ENCODE measurements at regions not wholly inside any gene's neighbourhood (a gene's known extent, or its start where the extent isn't known, plus 50 kb on each side); places are given as distances from the start of the nearest gene placed in this dataset.
A peak's percentile ranks its signal among the peaks of the same experiment; 100 is the strongest.

DNA sequence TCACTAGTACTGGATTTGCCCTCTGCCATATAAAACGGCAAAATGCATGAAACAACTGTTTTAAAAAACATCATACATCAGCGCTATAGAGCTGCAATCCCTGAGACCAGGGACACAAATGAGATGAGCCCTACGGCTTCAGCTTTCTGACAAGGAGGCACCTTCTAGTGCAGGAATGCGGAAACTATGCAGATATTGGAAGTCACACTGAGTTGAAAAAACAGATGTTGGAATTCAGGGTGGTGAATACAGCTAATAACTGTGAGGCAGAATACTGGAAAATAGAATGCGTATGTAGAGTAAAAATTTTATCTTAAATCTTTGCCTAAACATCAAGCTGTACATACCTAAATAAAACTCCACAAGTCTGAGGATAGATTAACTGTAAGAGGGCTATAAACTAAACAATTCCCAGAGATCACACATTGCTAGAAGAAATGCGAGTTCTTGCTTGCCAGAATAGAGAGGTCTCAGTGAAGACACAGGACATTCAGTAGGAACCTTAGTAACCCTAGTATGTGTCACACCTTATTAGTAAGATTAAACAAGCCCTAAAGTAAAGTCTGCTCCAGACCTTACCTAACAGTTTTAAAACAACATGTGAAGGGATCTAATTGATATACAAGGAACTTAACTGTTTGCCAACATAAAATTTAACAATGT, 541.4 kb upstream of the DDX18 start:
- Mint-ChIP-seq H3K9me3 (peaks cover 2% of the 10 kb centered on the region), H3K27ac (peak overlapping the region; percentile 28 to 91 (median 39)), H3K4me1 (peaks cover 7% of the 10 kb centered on the region), H3K27me3 (ENCODE audit: low read depth) (no peaks in the 10 kb centered on the region), H3K4me3 (no peak overlapping the region), H3K36me3 (ENCODE audit: low read depth) (peaks cover 3% of the 10 kb centered on the region)
- TF ChIP-seq, protein P1, sequence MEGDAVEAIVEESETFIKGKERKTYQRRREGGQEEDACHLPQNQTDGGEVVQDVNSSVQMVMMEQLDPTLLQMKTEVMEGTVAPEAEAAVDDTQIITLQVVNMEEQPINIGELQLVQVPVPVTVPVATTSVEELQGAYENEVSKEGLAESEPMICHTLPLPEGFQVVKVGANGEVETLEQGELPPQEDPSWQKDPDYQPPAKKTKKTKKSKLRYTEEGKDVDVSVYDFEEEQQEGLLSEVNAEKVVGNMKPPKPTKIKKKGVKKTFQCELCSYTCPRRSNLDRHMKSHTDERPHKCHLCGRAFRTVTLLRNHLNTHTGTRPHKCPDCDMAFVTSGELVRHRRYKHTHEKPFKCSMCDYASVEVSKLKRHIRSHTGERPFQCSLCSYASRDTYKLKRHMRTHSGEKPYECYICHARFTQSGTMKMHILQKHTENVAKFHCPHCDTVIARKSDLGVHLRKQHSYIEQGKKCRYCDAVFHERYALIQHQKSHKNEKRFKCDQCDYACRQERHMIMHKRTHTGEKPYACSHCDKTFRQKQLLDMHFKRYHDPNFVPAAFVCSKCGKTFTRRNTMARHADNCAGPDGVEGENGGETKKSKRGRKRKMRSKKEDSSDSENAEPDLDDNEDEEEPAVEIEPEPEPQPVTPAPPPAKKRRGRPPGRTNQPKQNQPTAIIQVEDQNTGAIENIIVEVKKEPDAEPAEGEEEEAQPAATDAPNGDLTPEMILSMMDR (IDR thresholded peaks at IDR 0.05; ENCODE audit: unreplicated experiment in 3 of 3), result no peak

DNA sequence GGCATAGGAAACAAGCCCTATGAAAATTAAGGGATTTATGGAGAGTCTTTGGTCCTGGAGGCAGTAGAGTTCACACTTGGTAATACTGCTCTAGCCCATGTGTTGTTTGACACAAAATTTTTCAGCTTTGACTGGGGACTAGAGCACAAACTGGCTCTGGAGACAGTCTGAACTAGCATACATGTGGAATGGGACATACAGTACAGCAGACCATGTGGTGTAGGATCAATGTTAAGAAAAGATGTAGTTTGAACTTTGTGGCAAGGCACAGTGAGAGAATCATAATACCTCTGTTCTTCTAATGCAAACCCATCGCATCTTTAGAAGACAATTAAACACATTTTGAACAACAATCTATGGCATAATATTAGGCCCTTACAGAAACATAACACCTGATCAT, 521.5 kb upstream of the DDX18 start:
- TF ChIP-seq, protein P1 (IDR thresholded peaks at IDR 0.05; ENCODE audit: unreplicated experiment in 3 of 3), result no peak
- H3K36me3 Mint-ChIP-seq (ENCODE audit: low read depth), result no peaks in the 10 kb centered on the region
- H3K9me3 Mint-ChIP-seq, result no peaks in the 10 kb centered on the region
- H3K27me3 Mint-ChIP-seq (ENCODE audit: low read depth), result no peaks in the 10 kb centered on the region
- H3K4me1 Mint-ChIP-seq, result no peaks in the 10 kb centered on the region
- H3K27ac Mint-ChIP-seq, result no peak overlapping the region
- H3K4me3 Mint-ChIP-seq, result no peak overlapping the region

DNA sequence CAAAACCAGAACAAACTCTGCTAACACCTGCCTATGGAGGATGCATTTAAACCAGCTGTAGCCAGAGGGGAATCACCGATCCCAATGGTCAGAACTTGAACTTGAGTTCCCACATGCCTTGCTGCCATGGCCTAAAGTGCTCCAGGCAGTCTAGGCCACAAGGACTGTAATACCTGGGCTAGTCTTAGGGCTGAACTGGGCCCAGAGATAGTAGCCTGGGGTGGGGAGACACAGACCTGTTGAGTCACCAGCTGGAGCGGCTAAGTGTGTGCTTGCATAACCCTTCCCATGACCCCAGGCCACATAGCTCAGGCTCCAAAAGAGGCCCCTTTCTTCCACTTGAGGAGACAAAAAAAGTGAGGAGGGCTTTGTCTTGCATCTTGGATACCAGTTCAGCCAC, 515.0 kb upstream of the DDX18 start:
- H3K36me3 Mint-ChIP-seq (ENCODE audit: low read depth), result no peaks in the 10 kb centered on the region
- H3K9me3 Mint-ChIP-seq, result peaks cover 12% of the 10 kb centered on the region
- TF ChIP-seq, protein P1 (IDR thresholded peaks at IDR 0.05; ENCODE audit: unreplicated experiment in 3 of 3), result no peak
- no peak overlapping the region for H3K27ac Mint-ChIP-seq
- no peak overlapping the region for H3K4me3 Mint-ChIP-seq
- no peaks in the 10 kb centered on the region for H3K27me3 Mint-ChIP-seq (ENCODE audit: low read depth)
- H3K4me1 Mint-ChIP-seq, result no peaks in the 10 kb centered on the region

DNA sequence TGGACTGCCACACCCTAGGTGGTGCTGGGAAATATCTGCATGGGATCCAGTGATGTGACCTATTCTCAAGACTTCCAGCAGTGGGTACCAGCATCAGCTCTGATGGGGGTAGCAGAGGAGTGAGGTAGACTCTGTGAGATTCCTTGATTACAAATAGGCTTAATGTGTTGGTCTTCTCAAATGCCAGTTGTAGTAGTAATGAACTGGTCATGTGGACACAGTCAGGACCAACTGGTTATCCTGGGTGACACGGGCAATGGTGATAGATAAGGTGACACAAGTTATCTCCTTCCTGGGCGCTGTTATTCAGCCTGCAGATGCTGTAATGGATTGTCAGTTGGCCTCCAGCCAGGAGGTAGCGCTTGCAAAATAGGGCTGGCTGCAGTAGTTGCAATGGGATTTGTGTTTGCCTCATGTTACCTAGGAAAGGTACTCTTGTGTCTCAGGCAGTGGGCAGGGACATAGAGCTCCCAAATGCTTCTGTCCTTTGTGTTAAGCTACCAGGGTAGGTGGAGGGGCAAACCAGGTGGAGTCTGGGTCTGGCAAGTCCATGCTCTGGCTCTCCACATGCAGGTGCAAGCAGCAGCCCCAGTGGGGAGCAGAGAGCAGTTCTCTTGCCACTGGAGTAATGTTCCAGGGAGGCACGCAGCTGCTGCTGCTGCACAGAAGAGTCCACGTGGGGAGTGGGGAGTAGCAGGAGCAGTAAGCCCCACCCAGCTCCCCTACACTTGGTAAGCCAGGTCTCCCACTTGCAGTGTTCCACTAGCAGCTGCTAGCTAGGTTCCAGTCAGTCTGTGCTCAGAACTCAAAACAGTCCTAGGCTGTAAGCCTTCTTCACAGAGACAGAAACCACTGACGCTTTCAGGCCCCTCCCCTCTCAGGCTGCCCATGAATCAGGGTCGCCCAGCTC, 505.4 kb upstream of the DDX18 start:
- H3K27ac Mint-ChIP-seq, result no peak overlapping the region
- TF ChIP-seq, protein P1 (IDR thresholded peaks at IDR 0.05; ENCODE audit: unreplicated experiment in 3 of 3), result no peak
- H3K27me3 Mint-ChIP-seq (ENCODE audit: low read depth), result no peaks in the 10 kb centered on the region
- H3K36me3 Mint-ChIP-seq (ENCODE audit: low read depth), result no peaks in the 10 kb centered on the region
- H3K4me1 Mint-ChIP-seq, result no peaks in the 10 kb centered on the region
- H3K9me3 Mint-ChIP-seq, result peaks cover 5% of the 10 kb centered on the region
- no peak overlapping the region for H3K4me3 Mint-ChIP-seq

DNA sequence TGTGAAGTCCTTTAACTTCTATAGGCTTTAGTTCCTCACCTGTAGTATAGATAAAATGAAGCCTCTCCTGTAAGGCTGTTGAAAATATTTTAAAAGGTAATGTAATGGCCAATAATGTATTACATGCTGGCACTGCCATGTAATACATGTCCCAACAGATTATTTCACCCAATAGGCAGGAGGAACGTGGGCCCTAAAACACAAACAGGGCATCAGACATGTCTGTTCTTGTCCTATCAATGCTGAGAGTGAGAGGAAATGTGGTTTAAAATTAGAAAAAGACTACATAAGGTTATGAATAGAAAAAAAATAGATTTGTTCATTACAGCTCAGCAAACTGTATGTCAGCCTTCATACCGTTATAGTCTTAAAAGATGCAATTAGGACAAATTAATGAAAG, 492.7 kb upstream of the DDX18 start:
- no peaks in the 10 kb centered on the region for H3K36me3 Mint-ChIP-seq (ENCODE audit: low read depth)
- H3K4me1 Mint-ChIP-seq, result peaks cover 5% of the 10 kb centered on the region
- H3K27me3 Mint-ChIP-seq (ENCODE audit: low read depth), result no peaks in the 10 kb centered on the region
- TF ChIP-seq, protein P1 (IDR thresholded peaks at IDR 0.05; ENCODE audit: unreplicated experiment in 3 of 3), result no peak
- no peak overlapping the region for H3K27ac Mint-ChIP-seq
- H3K4me3 Mint-ChIP-seq, result no peak overlapping the region
- H3K9me3 Mint-ChIP-seq, result no peaks in the 10 kb centered on the region

All from nephron (organoid).